Esophagus squamous epithelium (tissue), 5 donors: ENCODE measurements at regions not wholly inside any gene's neighbourhood (a gene's known extent, or its start where the extent isn't known, plus 50 kb on each side); places are given as distances from the start of the nearest gene placed in this dataset.

Experiments used
- DNase-seq: peaks from one replicate; lab custom pipeline; 2025; lab: John Stamatoyannopoulos, UW
- H3K27ac ChIP-seq, 4 donors: fragments of 200-600 bp; sonication (generic); one replicate each; pipeline ENCODE4 v1.5.1; 2016 to 2019; ENCODE audit warnings: mild to moderate bottlenecking in 1 of 4
- H3K27me3 ChIP-seq, 4 donors: fragments of 200-600 bp; sonication (generic); 1 replicate in 3 of 4; 2 replicates in 1 of 4; pipeline versions ENCODE4 v1.5.1 to v1.6.0; 2017 to 2021; ENCODE audit warnings: antibody characterized with exemption in 1 of 4
- H3K36me3 ChIP-seq, 3 donors: fragments of 200-600 bp; sonication (generic); one replicate each; pipeline ENCODE4 v1.5.1; 2016 to 2019
- H3K4me1 ChIP-seq, 3 donors: fragments of 200-600 bp; sonication (generic); one replicate each; pipeline ENCODE4 v1.5.1; 2017 to 2019
- H3K4me3 ChIP-seq, 4 donors: fragments of 200-600 bp; sonication (generic); 1 replicate in 3 of 4; 2 replicates in 1 of 4; pipeline ENCODE4 v1.5.1; 2016 to 2019; ENCODE audit warnings: mild to moderate bottlenecking in 2 of 4, moderate library complexity in 1 of 4
- H3K9me3 ChIP-seq, 3 donors: fragments of 200-600 bp; sonication (generic); one replicate each; pipeline ENCODE4 v1.5.1; 2016 to 2019
- CTCF ChIP-seq, 6 experiments: fragments of 450-650 bp in 4 of 6; fragments of 200-600 bp in 2 of 6; sonication (generic) in 2 of 6; IDR thresholded peaks; one replicate each; pipeline ENCODE4 v1.5.1; 2016 to 2019; ENCODE audit warnings: antibody characterized with exemption in 6 of 6, mild to moderate bottlenecking in 4 of 6, moderate library complexity in 4 of 6
- POLR2A ChIP-seq, 4 donors: fragments of 450-650 bp; IDR thresholded peaks; one replicate each; pipeline ENCODE4 v1.6.1; 2017; ENCODE audit warnings: antibody characterized with exemption in 4 of 4, mild to moderate bottlenecking in 4 of 4, moderate library complexity in 3 of 4
- WGBS, 2 donors: methylation state at CpG; one replicate each; pipeline ENCODE4 v1.1.5; 2018; 5-methylcytosine and 5-hydroxymethylcytosine counted together
- intact Hi-C: fragments of 100-400 bp; cut with DNase I; formaldehyde crosslinking; loops from one replicate; pipeline ENCODE4 v1.15.0; 2022
- donor health status: DM: yes; HTN: yes; CAD: no.

- no peak for DNase-seq
- no peak overlapping the region for H3K4me3 ChIP-seq
- no peaks in the 10 kb centered on the region for H3K27me3 ChIP-seq
- H3K27ac ChIP-seq: no peak overlapping the region
- H3K36me3 ChIP-seq: no peaks in the 10 kb centered on the region
- H3K9me3 ChIP-seq: no peaks in the 10 kb centered on the region
- intact Hi-C loops: no loop called here
- TF ChIP-seq POLR2A (IDR thresholded peaks at IDR 0.05): no peak
- TF ChIP-seq CTCF (IDR thresholded peaks at IDR 0.05): no peak
- H3K4me1 ChIP-seq: no peaks in the 10 kb centered on the region
These were observed 1230.3 kb downstream of the DIAPH3 start for GRCh38 chr13:58933475-58933874.

GRCh38 chr13:58935689-58936088, 1228.0 kb downstream of the DIAPH3 start:
- no peak overlapping the region for H3K27ac ChIP-seq
- no peaks in the 10 kb centered on the region for H3K27me3 ChIP-seq
- DNase-seq: no peak
- H3K9me3 ChIP-seq: no peaks in the 10 kb centered on the region
- no peak for TF ChIP-seq CTCF (IDR thresholded peaks at IDR 0.05)
- TF ChIP-seq POLR2A (IDR thresholded peaks at IDR 0.05): no peak
- H3K4me1 ChIP-seq: no peaks in the 10 kb centered on the region
- H3K36me3 ChIP-seq: no peaks in the 10 kb centered on the region
- H3K4me3 ChIP-seq: no peak overlapping the region
- intact Hi-C loops: no loop called here
- 71 to 90% methylated on average over 3 of the region's 5 CpGs for WGBS, 2 donors

GRCh38 chr13:58946274-58946673, 1217.5 kb downstream of the DIAPH3 start:
- no peak for DNase-seq
- H3K4me3 ChIP-seq: no peak overlapping the region
- intact Hi-C loops: no loop called here
- H3K27me3 ChIP-seq: no peaks in the 10 kb centered on the region
- no peaks in the 10 kb centered on the region for H3K4me1 ChIP-seq
- peaks cover 0 to 15% (median 8%) of the 10 kb centered on the region in 3 donors for H3K9me3 ChIP-seq
- no peak overlapping the region for H3K27ac ChIP-seq
- H3K36me3 ChIP-seq: no peaks in the 10 kb centered on the region
- 87 to 94% methylated on average over 1 of the region's 1 CpG for WGBS, 2 donors
- no peak for TF ChIP-seq CTCF (IDR thresholded peaks at IDR 0.05)
- no peak for TF ChIP-seq POLR2A (IDR thresholded peaks at IDR 0.05)

- 88 to 89% methylated on average over 9 of the region's 9 CpGs for WGBS, 2 donors
- Histone ChIP-seq H3K4me1 (no peaks in the 10 kb centered on the region), H3K9me3 (peaks cover 0 to 15% (median 8%) of the 10 kb centered on the region in 3 donors), H3K4me3 (no peak overlapping the region), H3K27me3 (no peaks in the 10 kb centered on the region), H3K27ac (no peak overlapping the region), H3K36me3 (no peaks in the 10 kb centered on the region)
- no peak for TF ChIP-seq CTCF (IDR thresholded peaks at IDR 0.05)
- TF ChIP-seq POLR2A (IDR thresholded peaks at IDR 0.05): no peak
- intact Hi-C loops: no loop called here
- DNase-seq: no peak
These were observed 1214.1 kb downstream of the DIAPH3 start for GRCh38 chr13:58949646-58950045.

- intact Hi-C loops: no loop called here
- Histone ChIP-seq H3K4me1 (no peaks in the 10 kb centered on the region), H3K36me3 (no peaks in the 10 kb centered on the region), H3K4me3 (no peak overlapping the region), H3K9me3 (peaks cover 0 to 15% (median 8%) of the 10 kb centered on the region in 3 donors), H3K27me3 (no peaks in the 10 kb centered on the region), H3K27ac (no peak overlapping the region)
- DNase-seq: no peak
- TF ChIP-seq CTCF (IDR thresholded peaks at IDR 0.05) (no peak), POLR2A (IDR thresholded peaks at IDR 0.05) (no peak)
These were observed 1212.8 kb downstream of the DIAPH3 start for GRCh38 chr13:58950911-58951310.
